CD4-positive, alpha-beta T cell (primary cell): ENCODE measurements at regions not wholly inside any gene's neighbourhood (a gene's known extent, or its start where the extent isn't known, plus 50 kb on each side); places are given as distances from the start of the nearest gene placed in this dataset.

Source experiments
- ATAC-seq: fragments of 200-7000 bp; cut with Tn5 transposase; one replicate; pipeline ENCODE4 v1.10.0; 2022; ENCODE audit warnings: mild to moderate bottlenecking; ENCODE audit not compliant: poor library complexity
- CTCF ChIA-PET: fragments of 350-600 bp; sonication (Branson Sonifier 250); formaldehyde crosslinking; loops from one replicate; lab custom pipeline; 2021; ENCODE audit warnings: antibody characterized with exemption, inconsistent platforms; lab: Charles Lee
- POLR2A ChIA-PET: fragments of 350-600 bp; sonication (Branson Sonifier 250); formaldehyde crosslinking; loops from one replicate; lab custom pipeline; 2021; ENCODE audit warnings: antibody characterized with exemption, inconsistent platforms; lab: Charles Lee
- DNase-seq, 14 experiments: peaks; one replicate each; pipeline ENCODE4 v3.0.0-alpha.2; 2013 to 2020; ENCODE audit warnings: mixed read lengths in 2 of 14
- H3K27ac ChIP-seq, 2 donors: one replicate each; pipeline versions ENCODE4 v1.5.1 to v1.7.0; 2013; ENCODE audit warnings: low read length in 2 of 2, low read depth in 1 of 2, mild to moderate bottlenecking in 1 of 2
- H3K27me3 ChIP-seq, 2 experiments: 1 replicate in 1 of 2; 2 replicates in 1 of 2; pipeline versions ENCODE4 v1.6.1 to v1.7.0; 2013; ENCODE audit warnings: low read length in 2 of 2, control low read depth in 1 of 2, mild to moderate bottlenecking in 1 of 2, moderate library complexity in 1 of 2; ENCODE audit not compliant: insufficient read depth in 2 of 2, control insufficient read depth in 1 of 2
- H3K36me3 ChIP-seq: one replicate; pipeline ENCODE4 v1.6.1; 2013; ENCODE audit warnings: low read length, control low read depth; ENCODE audit not compliant: insufficient read depth
- H3K4me1 ChIP-seq: one replicate; pipeline ENCODE4 v1.6.1; 2013; ENCODE audit warnings: low read length, control low read depth; ENCODE audit not compliant: insufficient read depth
- H3K4me3 ChIP-seq: one replicate; pipeline ENCODE4 v1.5.1; 2013; ENCODE audit warnings: mild to moderate bottlenecking, low read length, moderate library complexity
- H3K9me3 ChIP-seq, 2 experiments: 1 replicate in 1 of 2; 2 replicates in 1 of 2; pipeline versions ENCODE4 v1.6.1 to v1.7.0; 2013; ENCODE audit warnings: low read length in 2 of 2, mild to moderate bottlenecking in 2 of 2, control low read depth in 1 of 2, moderate library complexity in 1 of 2; ENCODE audit not compliant: control insufficient read depth in 1 of 2, insufficient read depth in 1 of 2
- H3K27ac Mint-ChIP-seq: one replicate; pipeline ENCODE4 v1.8.0; 2020; ENCODE audit warnings: mixed read lengths
- H3K27me3 Mint-ChIP-seq: one replicate; pipeline ENCODE4 v1.8.0; 2021; ENCODE audit warnings: mixed read lengths
- H3K36me3 Mint-ChIP-seq: one replicate; pipeline ENCODE4 v1.8.0; 2021; ENCODE audit warnings: low read depth, mixed read lengths
- H3K4me1 Mint-ChIP-seq: one replicate; pipeline ENCODE4 v1.8.0; 2021; ENCODE audit warnings: low read depth, mixed read lengths
- H3K4me3 Mint-ChIP-seq: one replicate; pipeline ENCODE4 v1.8.0; 2020; ENCODE audit warnings: mild to moderate bottlenecking, mixed read lengths
- H3K9me3 Mint-ChIP-seq: one replicate; pipeline ENCODE4 v1.8.0; 2020; ENCODE audit warnings: mixed read lengths
- intact Hi-C, 2 experiments: fragments of 100-400 bp; cut with DNase I in 1 of 2; cut with micrococcal nuclease in 1 of 2; formaldehyde crosslinking; loops; one replicate each; pipeline versions ENCODE4 v1.15.1 to v1.9.0; 2023 to 2025; cut with DNase I, micrococcal nuclease
- TF ChIP-seq, protein P1 (sequence below): fragments of 200-600 bp; IDR thresholded peaks from one replicate; pipeline ENCODE4 v1.8.0; 2022; ENCODE audit warnings: antibody characterized with exemption, mild to moderate bottlenecking

- Histone ChIP-seq H3K27me3 (no peaks in the 10 kb centered on the region), H3K9me3 (peaks cover 0 to 1% of the 10 kb centered on the region in 2 experiments), H3K4me1 (peaks cover 55% of the 10 kb centered on the region), H3K36me3 (no peaks in the 10 kb centered on the region), H3K4me3 (no peak overlapping the region), H3K27ac (no peak overlapping the region)
- no peaks in the 10 kb centered on the region for H3K36me3 Mint-ChIP-seq
- intact Hi-C loops, result no loop called here
- ChIA-PET CTCF (no interaction called here), POLR2A (no interaction called here)
- no peak for DNase-seq
- H3K4me1 Mint-ChIP-seq, result peaks cover 39% of the 10 kb centered on the region
- TF ChIP-seq, protein P1, sequence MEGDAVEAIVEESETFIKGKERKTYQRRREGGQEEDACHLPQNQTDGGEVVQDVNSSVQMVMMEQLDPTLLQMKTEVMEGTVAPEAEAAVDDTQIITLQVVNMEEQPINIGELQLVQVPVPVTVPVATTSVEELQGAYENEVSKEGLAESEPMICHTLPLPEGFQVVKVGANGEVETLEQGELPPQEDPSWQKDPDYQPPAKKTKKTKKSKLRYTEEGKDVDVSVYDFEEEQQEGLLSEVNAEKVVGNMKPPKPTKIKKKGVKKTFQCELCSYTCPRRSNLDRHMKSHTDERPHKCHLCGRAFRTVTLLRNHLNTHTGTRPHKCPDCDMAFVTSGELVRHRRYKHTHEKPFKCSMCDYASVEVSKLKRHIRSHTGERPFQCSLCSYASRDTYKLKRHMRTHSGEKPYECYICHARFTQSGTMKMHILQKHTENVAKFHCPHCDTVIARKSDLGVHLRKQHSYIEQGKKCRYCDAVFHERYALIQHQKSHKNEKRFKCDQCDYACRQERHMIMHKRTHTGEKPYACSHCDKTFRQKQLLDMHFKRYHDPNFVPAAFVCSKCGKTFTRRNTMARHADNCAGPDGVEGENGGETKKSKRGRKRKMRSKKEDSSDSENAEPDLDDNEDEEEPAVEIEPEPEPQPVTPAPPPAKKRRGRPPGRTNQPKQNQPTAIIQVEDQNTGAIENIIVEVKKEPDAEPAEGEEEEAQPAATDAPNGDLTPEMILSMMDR, result no peak
- H3K27me3 Mint-ChIP-seq, result no peaks in the 10 kb centered on the region
- H3K9me3 Mint-ChIP-seq, result no peaks in the 10 kb centered on the region
- no peak for ATAC-seq
- no peak overlapping the region for H3K4me3 Mint-ChIP-seq
- H3K27ac Mint-ChIP-seq, result peak overlapping the region; percentile 71
Observed at GRCh38 chr20:17844133-17844429, 124.5 kb downstream of the SNX5 start.

DNA sequence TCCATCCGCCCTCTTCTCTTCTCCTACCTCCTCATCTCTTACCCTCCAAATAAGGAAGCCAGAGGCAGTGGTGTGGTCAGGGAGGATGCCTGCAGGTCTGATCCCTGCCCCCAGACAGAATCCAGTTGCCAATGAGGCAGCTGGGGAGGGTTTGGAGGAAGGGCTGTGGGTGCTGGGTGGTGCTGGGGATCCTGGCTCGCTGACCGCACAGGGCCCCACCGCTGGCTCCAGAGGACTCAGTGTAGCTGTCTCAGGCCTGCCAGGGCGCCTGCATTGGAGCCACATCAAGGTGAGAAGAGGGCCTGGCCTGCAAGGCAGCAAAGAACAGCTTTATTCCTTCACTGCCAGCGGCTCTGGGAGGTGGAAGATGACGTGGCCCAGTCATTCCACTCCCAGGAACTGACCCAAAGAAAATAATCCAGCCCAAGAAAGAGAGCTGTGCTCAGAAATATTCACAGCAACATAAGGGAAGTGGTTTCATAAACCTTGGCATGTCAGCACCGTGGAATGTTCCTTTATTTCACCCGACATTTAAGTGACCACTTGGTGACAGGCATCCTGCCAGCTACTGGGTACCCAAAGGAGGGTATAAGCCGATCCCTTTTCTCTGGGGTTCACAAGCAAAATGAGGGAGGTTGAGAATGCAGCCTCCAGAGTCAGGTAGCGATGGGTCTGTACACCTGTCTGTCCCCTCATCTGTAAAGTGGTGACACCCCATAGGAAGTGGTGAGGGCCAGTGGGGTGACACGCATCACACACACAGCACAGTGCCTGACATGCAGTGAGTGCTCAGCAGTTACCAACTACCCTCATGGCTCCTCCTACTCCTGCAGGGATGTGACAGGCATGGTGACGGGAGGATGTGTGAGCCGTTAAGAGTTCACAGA lies 125.1 kb downstream of the SNX5 start:
- Mint-ChIP-seq H3K4me1 (peaks cover 34% of the 10 kb centered on the region), H3K36me3 (no peaks in the 10 kb centered on the region), H3K4me3 (no peak overlapping the region), H3K27me3 (no peaks in the 10 kb centered on the region), H3K9me3 (no peaks in the 10 kb centered on the region), H3K27ac (peak overlapping the region; percentile 71)
- no peak overlapping the region for H3K4me3 ChIP-seq
- ChIA-PET CTCF (no interaction called here), POLR2A (interaction anchor here (1.2 kb wide), 1 partner anchor 13 kb away, joined by 3 read pairs; no protein-coding TSS in a partner anchor)
- H3K4me1 ChIP-seq, result peaks cover 49% of the 10 kb centered on the region
- TF ChIP-seq, protein P1, result no peak
- DNase-seq, result peak in 5 of 14 experiments; percentile 4 to 62 (median 30)
- intact Hi-C loops, result no loop called here
- H3K9me3 ChIP-seq, result no peaks in the 10 kb centered on the region
- H3K27ac ChIP-seq, result no peak overlapping the region
- no peaks in the 10 kb centered on the region for H3K27me3 ChIP-seq
- no peaks in the 10 kb centered on the region for H3K36me3 ChIP-seq
- ATAC-seq, result peak; percentile 90

DNA sequence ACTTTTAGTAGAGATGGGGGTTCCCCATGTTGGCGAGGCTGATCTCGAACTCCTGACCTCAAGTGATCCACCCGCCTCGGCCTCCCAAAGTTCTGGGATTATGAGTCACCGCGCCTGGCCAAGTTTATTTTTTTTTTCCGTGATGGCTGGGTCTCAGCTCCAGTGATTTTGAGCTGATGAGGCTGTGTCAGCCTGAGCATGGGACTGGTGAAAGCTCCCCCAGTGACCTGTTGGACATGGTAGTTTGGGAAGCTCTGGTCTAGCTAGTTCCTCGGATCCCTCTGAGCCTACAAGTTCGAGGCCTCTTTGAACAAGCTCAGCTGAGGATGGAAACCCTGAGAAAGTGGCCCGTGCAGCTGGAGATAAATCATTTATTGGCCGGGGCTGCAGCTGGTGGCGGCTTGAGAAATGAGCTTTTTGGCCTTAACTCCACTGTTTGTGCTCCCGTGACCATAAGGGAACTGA lies 126.8 kb downstream of the SNX5 start:
- Histone ChIP-seq H3K4me1 (peaks cover 33% of the 10 kb centered on the region), H3K27me3 (no peaks in the 10 kb centered on the region), H3K36me3 (no peaks in the 10 kb centered on the region), H3K4me3 (no peak overlapping the region), H3K9me3 (no peaks in the 10 kb centered on the region), H3K27ac (no peak overlapping the region)
- Mint-ChIP-seq H3K27ac (no peak overlapping the region), H3K4me1 (peaks cover 25% of the 10 kb centered on the region), H3K27me3 (no peaks in the 10 kb centered on the region), H3K36me3 (no peaks in the 10 kb centered on the region), H3K9me3 (no peaks in the 10 kb centered on the region), H3K4me3 (no peak overlapping the region)
- DNase-seq (no peak), ATAC-seq (no peak)
- intact Hi-C loops, result no loop called here
- POLR2A ChIA-PET, result interaction anchor here (1.1 kb wide), 1 partner anchor 9 kb away, joined by 3 read pairs; no protein-coding TSS in a partner anchor
- TF ChIP-seq, protein P1, result no peak
- CTCF ChIA-PET, result no interaction called here
